ENCODE measurements at regions not wholly inside any gene's neighbourhood (a gene's known extent, or its start where the extent isn't known, plus 50 kb on each side); places are given as distances from the start of the nearest gene placed in this dataset.

DNA sequence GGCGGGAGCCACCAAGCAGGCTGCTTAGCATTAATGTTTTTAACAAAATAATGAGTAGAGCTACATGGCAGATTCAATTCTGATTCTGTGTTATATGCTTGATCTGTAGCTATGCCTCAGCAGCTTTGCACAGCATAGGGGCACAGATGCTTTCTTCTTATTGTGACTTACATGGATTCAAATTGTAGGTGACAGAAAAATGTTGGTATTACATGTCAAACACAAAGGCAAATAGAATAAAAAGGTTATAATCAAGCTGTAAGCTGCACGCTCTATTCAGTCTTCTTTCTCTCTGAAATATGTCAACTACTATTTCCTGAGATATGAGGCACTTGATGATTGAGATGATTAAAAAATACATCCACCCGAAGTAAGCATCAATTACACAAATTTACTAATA is 1573.8 kb downstream of the FAM181B start:
- H3K4me3 ChIP-seq = no peak overlapping the region
- POLR2A ChIA-PET = no interaction called here
- FAIRE-seq (no peak), DNase-seq (ENCODE audit: low read depth in 1 of 2, low spot score in 1 of 2) (no peak), ATAC-seq (no peak)
- 2% methylated on average over 3 of the region's 3 CpGs for WGBS (ENCODE audit: missing lambda C conversion rate)
- TF ChIP-seq HDAC2 (IDR thresholded peaks at IDR 0.05) = no peak
- no peak for TF ChIP-seq FOSB (CRISPR knock-in tag; IDR thresholded peaks at IDR 0.05)
- TF ChIP-seq CHD4 (IDR thresholded peaks at IDR 0.05; ENCODE audit: borderline replicate concordance) = no peak
- no peak for TF ChIP-seq RNF2 (IDR thresholded peaks at IDR 0.05; ENCODE audit: borderline replicate concordance, low read depth)
- no peak for TF ChIP-seq EP300 (IDR thresholded peaks at IDR 0.05)
- no peak for TF ChIP-seq HEYL (CRISPR knock-in tag; IDR thresholded peaks at IDR 0.05)
- TF ChIP-seq CBX2 (IDR thresholded peaks at IDR 0.05; ENCODE audit: borderline replicate concordance, low read depth) = no peak
- no peak for TF ChIP-seq HOXB13 (CRISPR knock-in tag; IDR thresholded peaks at IDR 0.05; ENCODE audit: low read depth)
- no peak for TF ChIP-seq KDM5A (IDR thresholded peaks at IDR 0.05)
- TF ChIP-seq, protein P1, sequence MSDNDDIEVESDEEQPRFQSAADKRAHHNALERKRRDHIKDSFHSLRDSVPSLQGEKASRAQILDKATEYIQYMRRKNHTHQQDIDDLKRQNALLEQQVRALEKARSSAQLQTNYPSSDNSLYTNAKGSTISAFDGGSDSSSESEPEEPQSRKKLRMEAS (IDR thresholded peaks at IDR 0.05) = no peak
- H3K9me3 ChIP-seq = no peaks in the 10 kb centered on the region
- H3K27ac ChIP-seq = no peak overlapping the region
- CTCF ChIA-PET = no interaction called here
- no peaks in the 10 kb centered on the region for H3K4me1 ChIP-seq
- no peak overlapping the region for H3K4me2 ChIP-seq

DNA sequence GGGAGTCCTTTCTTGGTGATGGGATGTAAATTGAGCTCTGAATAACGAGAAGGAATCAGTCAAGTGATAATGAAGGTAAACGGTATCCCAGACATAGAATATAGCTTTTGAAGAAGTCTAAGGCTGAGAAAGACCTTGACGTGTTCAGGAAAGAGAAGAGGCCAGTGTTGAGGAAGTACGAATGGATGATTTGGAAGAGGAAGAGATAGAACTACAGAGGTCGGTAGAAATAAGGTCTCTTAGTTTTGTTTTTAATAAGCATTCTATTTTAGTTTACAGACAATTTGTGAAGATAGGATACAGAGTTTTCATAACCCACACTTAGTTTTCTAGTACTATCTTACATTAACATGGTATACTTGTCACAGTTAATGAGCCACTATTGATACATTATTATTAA is 1598.1 kb downstream of the FAM181B start:
- no peak overlapping the region for H3K27ac ChIP-seq
- H3K4me2 ChIP-seq = no peak overlapping the region
- FAIRE-seq (no peak), DNase-seq (ENCODE audit: low read depth in 1 of 2, low spot score in 1 of 2) (no peak), ATAC-seq (no peak)
- ChIA-PET CTCF (interaction anchor here (0.6 kb wide), 1 partner anchor 22 kb away, joined by 3 read pairs; no protein-coding TSS in a partner anchor), POLR2A (no interaction called here)
- TF ChIP-seq HOXB5 (CRISPR knock-in tag; IDR thresholded peaks at IDR 0.05) (no peak), CHD2 (IDR thresholded peaks at IDR 0.05; ENCODE audit: low read length, partially characterized antibody) (no peak), RAD21 (conservative IDR thresholded peaks at IDR 0.05 in 1 of 2, IDR thresholded peaks at IDR 0.05 in 1 of 2) (no peak), KDM5A (IDR thresholded peaks at IDR 0.05) (no peak), SMC3 (IDR thresholded peaks at IDR 0.05) (no peak), EP300 (IDR thresholded peaks at IDR 0.05) (no peak), BHLHE40 (IDR thresholded peaks at IDR 0.05; ENCODE audit: low read depth, low read length) (no peak), HDAC2 (IDR thresholded peaks at IDR 0.05) (no peak), MYC (IDR thresholded peaks at IDR 0.05; ENCODE audit: borderline replicate concordance, low read length) (no peak), TP53 (CRISPR knock-in tag; IDR thresholded peaks at IDR 0.05) (no peak), NFE2L2 (conservative IDR thresholded peaks at IDR 0.05; ENCODE audit: low read length) (no peak), GATA3 (IDR thresholded peaks at IDR 0.05; ENCODE audit: borderline replicate concordance) (no peak), RFX5 (IDR thresholded peaks at IDR 0.05) (no peak)
- TF ChIP-seq, protein P2, sequence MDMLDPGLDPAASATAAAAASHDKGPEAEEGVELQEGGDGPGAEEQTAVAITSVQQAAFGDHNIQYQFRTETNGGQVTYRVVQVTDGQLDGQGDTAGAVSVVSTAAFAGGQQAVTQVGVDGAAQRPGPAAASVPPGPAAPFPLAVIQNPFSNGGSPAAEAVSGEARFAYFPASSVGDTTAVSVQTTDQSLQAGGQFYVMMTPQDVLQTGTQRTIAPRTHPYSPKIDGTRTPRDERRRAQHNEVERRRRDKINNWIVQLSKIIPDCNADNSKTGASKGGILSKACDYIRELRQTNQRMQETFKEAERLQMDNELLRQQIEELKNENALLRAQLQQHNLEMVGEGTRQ (IDR thresholded peaks at IDR 0.05) = no peak
- H3K9me3 ChIP-seq = no peaks in the 10 kb centered on the region
- H3K4me1 ChIP-seq = no peaks in the 10 kb centered on the region
- H3K4me3 ChIP-seq = no peak overlapping the region
- 5% methylated on average over 5 of the region's 5 CpGs for WGBS (ENCODE audit: missing lambda C conversion rate)

DNA sequence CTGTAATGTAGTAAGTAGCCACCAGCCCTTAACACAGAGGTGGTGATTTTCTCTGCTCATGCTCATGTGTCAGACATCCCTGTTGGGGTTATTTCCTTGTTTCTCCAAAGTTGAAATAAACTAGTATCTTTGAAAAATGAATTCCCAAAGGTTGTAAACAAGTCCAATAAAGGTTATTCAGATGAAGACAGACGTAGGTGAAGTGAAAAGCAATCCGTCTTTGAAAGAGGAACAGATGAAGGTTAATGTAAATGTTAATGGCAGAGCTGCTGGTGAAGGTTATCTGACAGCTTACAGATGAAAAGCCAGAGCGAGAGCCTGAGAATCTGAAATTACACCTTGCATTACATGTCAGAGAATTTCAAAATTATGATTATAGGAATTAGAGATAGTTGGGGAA is 1604.0 kb downstream of the FAM181B start:
- Histone ChIP-seq H3K4me3 (no peak overlapping the region), H3K4me1 (no peaks in the 10 kb centered on the region), H3K4me2 (no peak overlapping the region), H3K27ac (no peak overlapping the region), H3K9me3 (no peaks in the 10 kb centered on the region; the same call in 2 of the 3 replicates)
- ChIA-PET POLR2A (no interaction called here), CTCF (no interaction called here)
- FAIRE-seq (no peak), ATAC-seq (no peak), DNase-seq (ENCODE audit: low read depth in 1 of 2, low spot score in 1 of 2) (no peak)
- WGBS (ENCODE audit: missing lambda C conversion rate) = 2% methylated on average over 3 of the region's 3 CpGs
- TF ChIP-seq FOSL2 (IDR thresholded peaks at IDR 0.05) (no peak), FOSL2 (CRISPR knock-in tag; IDR thresholded peaks at IDR 0.05) (no peak), ESRRA (IDR thresholded peaks at IDR 0.05; ENCODE audit: borderline replicate concordance, low read length) (no peak), HDAC2 (IDR thresholded peaks at IDR 0.05) (no peak), MAFK (IDR thresholded peaks at IDR 0.05; ENCODE audit: partially characterized antibody) (no peak), FOXS1 (CRISPR knock-in tag; IDR thresholded peaks at IDR 0.05) (no peak), CEBPB (IDR thresholded peaks at IDR 0.05) (no peak), CBX8 (IDR thresholded peaks at IDR 0.05) (no peak), MYC (IDR thresholded peaks at IDR 0.05; ENCODE audit: borderline replicate concordance, low read length) (no peak), EHF (CRISPR knock-in tag; IDR thresholded peaks at IDR 0.05) (no peak), RAD21 (conservative IDR thresholded peaks at IDR 0.05 in 1 of 2, IDR thresholded peaks at IDR 0.05 in 1 of 2) (no peak), ZSCAN20 (CRISPR knock-in tag; IDR thresholded peaks at IDR 0.05) (no peak), SREBF2 (IDR thresholded peaks at IDR 0.05) (no peak), POLR2A (IDR thresholded peaks at IDR 0.05; ENCODE audit: low read length) (no peak), HOXB5 (CRISPR knock-in tag; IDR thresholded peaks at IDR 0.05) (no peak), ZNF302 (CRISPR knock-in tag; IDR thresholded peaks at IDR 0.05) (no peak), EP300 (IDR thresholded peaks at IDR 0.05) (no peak)
